ENCODE measurements at regions not wholly inside any gene's neighbourhood (a gene's known extent, or its start where the extent isn't known, plus 50 kb on each side); places are given as distances from the start of the nearest gene placed in this dataset.

GRCh38 chr3:139217633-139218032 lies 126.2 kb upstream of the MRPS22 start:
- no peak for TF ChIP-seq CTCF (IDR thresholded peaks at IDR 0.05; ENCODE audit: low read depth, low read length)
- TF ChIP-seq EZH2phosphoT487 (IDR thresholded peaks at IDR 0.05; ENCODE audit: low read depth): no peak

Measured in OCI-LY3 (cell line).